Glutamatergic neuron (in vitro differentiated cells): ENCODE measurements at regions not wholly inside any gene's neighbourhood (a gene's known extent, or its start where the extent isn't known, plus 50 kb on each side); places are given as distances from the start of the nearest gene placed in this dataset.
"Not testable (repeated sequence)": the region's sequence is repeated elsewhere in the genome, so short reads cannot be mapped to it uniquely, and the experiment has no call there.

Source experiments
- DNase-seq: peaks from one replicate; pipeline ENCODE4 v3.0.0; 2022
- H3K27ac Mint-ChIP-seq: one replicate; pipeline ENCODE4 v1.8.0; 2020; ENCODE audit warnings: mild to moderate bottlenecking, mixed read lengths, inconsistent platforms; ENCODE audit not compliant: unreplicated experiment
- H3K27me3 Mint-ChIP-seq: one replicate; pipeline ENCODE4 v1.8.0; 2020; ENCODE audit warnings: mild to moderate bottlenecking, moderate library complexity, mixed read lengths, inconsistent platforms; ENCODE audit not compliant: unreplicated experiment
- H3K36me3 Mint-ChIP-seq: one replicate; pipeline ENCODE4 v1.8.0; 2020; ENCODE audit warnings: mild to moderate bottlenecking, mixed read lengths, inconsistent platforms; ENCODE audit not compliant: unreplicated experiment
- H3K4me1 Mint-ChIP-seq: one replicate; pipeline ENCODE4 v1.8.0; 2020; ENCODE audit warnings: mild to moderate bottlenecking, low read depth, mixed read lengths, inconsistent platforms; ENCODE audit not compliant: unreplicated experiment
- H3K4me3 Mint-ChIP-seq: one replicate; pipeline ENCODE4 v1.8.0; 2020; ENCODE audit warnings: mild to moderate bottlenecking, mixed read lengths, inconsistent platforms; ENCODE audit not compliant: unreplicated experiment
- H3K9me3 Mint-ChIP-seq: one replicate; pipeline ENCODE4 v1.8.0; 2020; ENCODE audit warnings: mild to moderate bottlenecking, moderate library complexity, mixed read lengths, inconsistent platforms; ENCODE audit not compliant: unreplicated experiment
- TF ChIP-seq, protein P1 (sequence below): fragments of 200-600 bp; sonication (generic); IDR thresholded peaks from one replicate; pipeline ENCODE4 v1.5.0; 2021; ENCODE audit not compliant: partially characterized antibody, unreplicated experiment

DNA sequence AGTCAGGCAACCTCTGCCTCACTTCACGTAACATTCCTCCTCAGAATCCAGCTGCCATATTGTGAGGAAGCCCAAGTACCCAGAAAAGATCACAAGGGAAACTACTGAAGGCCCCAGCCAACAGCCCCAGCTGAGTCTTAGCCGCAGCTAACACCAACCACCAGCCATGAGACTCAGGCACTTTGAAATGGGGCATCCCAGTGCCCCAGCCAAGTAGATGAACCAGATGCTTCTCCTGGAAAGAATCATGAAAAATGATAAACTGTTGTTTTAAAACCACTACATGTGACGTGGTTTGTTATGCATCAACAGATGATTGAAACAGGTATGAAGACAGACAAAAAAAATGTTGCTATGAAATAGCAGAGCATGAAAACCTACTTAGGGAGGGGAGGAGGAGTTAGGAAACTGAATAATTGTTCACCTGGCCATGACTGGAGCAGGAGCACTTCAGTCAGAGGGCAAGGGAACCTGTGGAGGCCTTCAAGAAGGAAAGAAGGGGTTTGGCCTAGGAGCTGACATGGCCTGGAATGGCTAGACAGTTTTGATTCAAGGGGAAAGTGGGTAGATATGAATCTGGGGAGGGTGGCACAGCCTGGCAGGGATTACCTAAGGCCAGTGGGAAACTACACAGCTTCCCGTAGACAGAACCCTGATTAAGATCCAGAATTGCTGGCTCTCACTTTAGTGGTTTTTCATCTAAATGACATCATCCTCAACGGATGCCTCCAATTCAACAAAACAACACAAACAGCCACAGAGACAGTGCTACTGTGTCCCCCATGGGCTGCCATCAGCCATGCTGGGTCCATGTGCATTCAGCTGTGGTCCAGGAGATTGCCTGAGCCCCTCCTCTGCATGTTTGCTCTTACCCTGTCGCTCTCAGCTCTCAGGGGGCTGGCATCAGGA is 211.6 kb downstream of the SYK start:
- Mint-ChIP-seq H3K27ac (no peak overlapping the region), H3K4me1 (no peaks in the 10 kb centered on the region), H3K36me3 (peaks cover 9% of the 10 kb centered on the region), H3K27me3 (no peaks in the 10 kb centered on the region), H3K9me3 (peaks cover 4% of the 10 kb centered on the region), H3K4me3 (no peak overlapping the region)
- TF ChIP-seq, protein P1, sequence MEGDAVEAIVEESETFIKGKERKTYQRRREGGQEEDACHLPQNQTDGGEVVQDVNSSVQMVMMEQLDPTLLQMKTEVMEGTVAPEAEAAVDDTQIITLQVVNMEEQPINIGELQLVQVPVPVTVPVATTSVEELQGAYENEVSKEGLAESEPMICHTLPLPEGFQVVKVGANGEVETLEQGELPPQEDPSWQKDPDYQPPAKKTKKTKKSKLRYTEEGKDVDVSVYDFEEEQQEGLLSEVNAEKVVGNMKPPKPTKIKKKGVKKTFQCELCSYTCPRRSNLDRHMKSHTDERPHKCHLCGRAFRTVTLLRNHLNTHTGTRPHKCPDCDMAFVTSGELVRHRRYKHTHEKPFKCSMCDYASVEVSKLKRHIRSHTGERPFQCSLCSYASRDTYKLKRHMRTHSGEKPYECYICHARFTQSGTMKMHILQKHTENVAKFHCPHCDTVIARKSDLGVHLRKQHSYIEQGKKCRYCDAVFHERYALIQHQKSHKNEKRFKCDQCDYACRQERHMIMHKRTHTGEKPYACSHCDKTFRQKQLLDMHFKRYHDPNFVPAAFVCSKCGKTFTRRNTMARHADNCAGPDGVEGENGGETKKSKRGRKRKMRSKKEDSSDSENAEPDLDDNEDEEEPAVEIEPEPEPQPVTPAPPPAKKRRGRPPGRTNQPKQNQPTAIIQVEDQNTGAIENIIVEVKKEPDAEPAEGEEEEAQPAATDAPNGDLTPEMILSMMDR, result no peak
- DNase-seq, result no peak

DNA sequence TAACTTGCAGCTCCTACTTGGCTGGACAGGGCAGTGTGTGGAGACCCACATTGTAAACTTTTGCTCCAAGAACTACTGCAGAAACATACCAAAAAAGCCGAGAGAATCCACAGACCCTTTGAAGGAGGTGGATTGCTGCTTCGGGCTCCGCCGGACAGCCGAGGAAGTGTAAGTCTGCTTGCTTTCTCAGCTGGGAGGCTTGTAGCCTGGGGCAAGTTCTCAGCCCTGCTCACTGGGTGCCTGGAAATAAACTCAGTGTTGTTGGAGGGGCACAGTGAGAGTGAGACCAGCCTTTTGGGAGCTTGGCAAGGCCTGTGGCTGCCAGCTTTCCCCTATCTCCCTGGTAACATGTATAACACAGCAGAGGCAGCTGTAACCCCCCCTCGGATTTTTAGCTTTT is 215.6 kb downstream of the SYK start:
- H3K4me1 Mint-ChIP-seq, result no peaks in the 10 kb centered on the region
- no peak overlapping the region for H3K4me3 Mint-ChIP-seq
- peaks cover 4% of the 10 kb centered on the region for H3K9me3 Mint-ChIP-seq
- no peak for DNase-seq
- H3K27me3 Mint-ChIP-seq, result no peaks in the 10 kb centered on the region
- TF ChIP-seq, protein P1, result no peak
- H3K36me3 Mint-ChIP-seq, result peaks cover 14% of the 10 kb centered on the region
- no peak overlapping the region for H3K27ac Mint-ChIP-seq

- not testable (repeated sequence) for H3K4me1 Mint-ChIP-seq, H3K27me3 Mint-ChIP-seq, DNase-seq, H3K9me3 Mint-ChIP-seq, H3K4me3 Mint-ChIP-seq, H3K27ac Mint-ChIP-seq, H3K36me3 Mint-ChIP-seq
Observed at GRCh38 chr9:91019871-91020270, 218.3 kb downstream of the SYK start.

GRCh38 chr9:91021656-91022055 is 220.0 kb downstream of the SYK start:
- not testable (repeated sequence) for DNase-seq, H3K36me3 Mint-ChIP-seq, H3K4me3 Mint-ChIP-seq, H3K4me1 Mint-ChIP-seq, H3K9me3 Mint-ChIP-seq, H3K27me3 Mint-ChIP-seq, H3K27ac Mint-ChIP-seq

DNA sequence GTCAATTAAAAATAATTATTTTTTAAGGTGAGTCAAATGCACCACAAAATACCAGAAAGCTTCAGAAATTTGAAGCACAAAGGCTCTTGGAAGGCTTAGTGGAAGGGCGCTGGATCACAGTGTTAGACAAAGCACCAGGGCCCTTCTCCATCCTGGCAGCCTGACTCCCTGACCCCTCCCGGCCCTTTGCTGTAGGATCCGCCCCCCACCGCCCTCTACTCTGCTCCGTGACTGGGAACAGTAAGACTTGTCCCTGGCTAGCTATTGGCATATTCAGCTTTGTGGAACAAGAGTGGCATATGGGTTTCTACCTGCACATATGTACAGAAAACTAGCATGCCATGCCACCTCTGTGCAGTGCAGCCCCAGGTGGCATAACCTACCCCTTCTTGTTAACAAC is 222.1 kb downstream of the SYK start:
- DNase-seq, result no peak
- peaks cover under 1% of the 10 kb centered on the region for H3K27me3 Mint-ChIP-seq
- H3K36me3 Mint-ChIP-seq, result peaks cover 1% of the 10 kb centered on the region
- TF ChIP-seq, protein P1, result no peak
- H3K27ac Mint-ChIP-seq, result no peak overlapping the region
- H3K9me3 Mint-ChIP-seq, result peaks cover 2% of the 10 kb centered on the region
- peaks cover 2% of the 10 kb centered on the region for H3K4me1 Mint-ChIP-seq
- no peak overlapping the region for H3K4me3 Mint-ChIP-seq

DNA sequence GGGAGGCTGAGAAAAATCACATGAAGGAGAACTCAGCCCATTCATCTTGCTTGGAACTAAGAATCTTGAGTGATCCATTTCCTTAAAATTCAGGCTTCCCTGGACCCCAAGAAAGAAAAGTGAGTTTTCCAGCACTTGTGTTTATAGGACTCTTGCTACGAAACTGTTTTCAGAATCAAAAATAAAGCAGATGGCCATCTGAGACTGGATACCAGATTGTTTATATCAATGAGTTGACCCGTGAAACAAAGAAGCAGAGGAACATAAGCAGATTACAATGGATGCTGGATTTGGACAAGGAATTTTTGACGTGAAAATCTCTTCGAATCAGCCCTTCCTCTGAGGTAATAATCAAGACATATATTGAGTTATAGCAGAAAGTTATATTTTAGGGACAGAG is 223.2 kb downstream of the SYK start:
- Mint-ChIP-seq H3K27me3 (peaks cover 2% of the 10 kb centered on the region), H3K4me1 (peaks cover 2% of the 10 kb centered on the region), H3K9me3 (peaks cover 2% of the 10 kb centered on the region), H3K4me3 (no peak overlapping the region), H3K36me3 (peaks cover 4% of the 10 kb centered on the region), H3K27ac (no peak overlapping the region)
- DNase-seq, result no peak
- TF ChIP-seq, protein P1, result no peak
